NCI-H1048 (cell line): ENCODE measurements at regions not wholly inside any gene's neighbourhood (a gene's known extent, or its start where the extent isn't known, plus 50 kb on each side); places are given as distances from the start of the nearest gene placed in this dataset.
"Not testable (repeated sequence)": the region's sequence is repeated elsewhere in the genome, so short reads cannot be mapped to it uniquely, and the experiment has no call there.

Source experiments
- DNase-seq: peaks from one replicate; lab custom pipeline; 2025; lab: John Stamatoyannopoulos, UW

DNA sequence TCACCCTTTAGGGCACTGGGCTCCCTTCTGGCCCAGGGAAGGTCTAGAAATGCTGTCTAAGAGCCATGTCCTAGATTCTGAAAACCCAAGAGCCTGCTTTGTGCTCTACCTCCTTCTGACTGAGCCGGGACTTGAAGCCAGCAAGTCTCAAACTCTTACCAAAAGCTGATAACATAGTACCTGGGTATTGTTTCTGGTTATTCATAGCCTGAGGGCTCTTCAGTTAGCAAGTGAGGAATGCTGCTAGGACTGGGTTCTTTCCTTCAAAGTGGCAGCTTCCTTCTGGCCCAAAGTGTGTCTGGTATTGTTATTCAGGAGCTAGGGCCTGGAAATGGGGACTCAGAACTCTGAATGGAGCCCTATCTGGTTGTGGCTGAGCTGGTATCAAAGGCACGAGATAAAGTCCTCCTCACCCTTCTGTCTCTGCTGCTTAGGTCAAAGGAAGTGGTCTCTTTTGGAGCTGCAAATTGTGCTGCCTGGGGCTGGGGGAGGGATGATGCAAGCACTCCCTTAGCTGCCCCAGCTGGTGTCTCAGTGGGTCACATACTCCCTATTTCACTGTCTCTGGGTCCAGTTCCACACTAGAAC lies 696.0 kb upstream of the CCDC179 start:
- no peak for DNase-seq

- DNase-seq, result no peak
Observed at GRCh38 chr11:23563591-23563990, 703.3 kb upstream of the CCDC179 start.

DNA sequence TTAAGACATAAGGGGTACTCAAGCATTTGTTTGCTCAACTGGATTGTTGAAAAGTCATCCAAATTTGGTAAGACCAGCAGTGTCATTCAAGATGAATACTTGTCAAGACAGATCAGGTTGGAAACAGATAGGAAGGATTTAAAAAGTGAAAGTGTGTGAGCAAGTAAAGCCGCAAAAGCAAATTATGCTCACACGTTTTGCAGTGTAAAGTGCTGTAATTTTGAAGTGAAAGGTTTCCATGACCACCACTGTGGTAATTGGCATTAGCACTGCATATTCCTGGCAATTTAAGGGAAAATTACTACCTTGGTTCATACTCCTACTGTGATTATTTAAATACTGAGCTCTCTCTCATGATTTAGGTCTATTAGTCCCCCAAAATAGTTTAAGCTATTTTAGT lies 704.1 kb upstream of the CCDC179 start:
- DNase-seq, result no peak

- no peak for DNase-seq
Observed at GRCh38 chr11:23569134-23569533, 708.9 kb upstream of the CCDC179 start.

GRCh38 chr11:23569547-23569946 lies 709.3 kb upstream of the CCDC179 start:
- no peak for DNase-seq

- DNase-seq, result no peak
Observed at GRCh38 chr11:23570828-23571227, 710.6 kb upstream of the CCDC179 start.

DNA sequence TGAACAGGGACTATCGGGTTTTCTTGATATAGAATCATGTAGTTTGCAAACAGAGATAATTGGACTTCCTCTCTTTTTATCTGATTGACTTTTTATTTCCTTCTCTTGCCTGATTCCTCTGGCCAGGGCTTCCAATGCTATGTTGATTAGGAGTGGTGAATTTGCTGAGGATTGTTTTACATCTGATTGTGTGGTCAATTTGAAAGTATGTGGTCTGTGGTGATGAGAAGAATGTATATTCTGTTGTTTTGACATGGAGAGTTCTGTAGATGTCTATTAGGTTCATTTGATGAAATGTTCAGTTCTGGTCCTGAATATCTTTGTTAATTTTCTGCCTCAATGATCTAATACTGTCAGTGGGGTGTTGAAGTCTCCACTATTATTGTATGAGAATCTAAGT lies 713.2 kb upstream of the CCDC179 start:
- DNase-seq, result no peak

DNA sequence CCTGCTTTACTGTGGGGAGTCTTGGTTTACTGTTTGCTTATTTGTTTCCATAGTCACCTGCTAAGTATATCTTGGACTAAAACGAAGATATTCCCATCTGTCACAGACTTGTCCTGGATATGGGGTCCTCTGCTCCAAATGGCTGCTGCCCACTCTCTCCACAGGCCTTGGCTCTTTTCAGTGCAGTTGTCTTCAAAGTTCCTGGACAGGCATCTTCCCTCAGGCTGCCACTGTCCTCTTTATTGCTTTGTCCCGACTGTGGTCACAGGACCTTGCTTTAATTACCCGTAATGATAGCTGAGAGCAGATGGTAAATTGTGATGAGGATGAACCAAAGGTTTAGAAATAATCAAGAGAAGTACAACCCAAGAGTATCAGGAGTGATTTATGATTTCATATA lies 713.9 kb upstream of the CCDC179 start:
- no peak for DNase-seq

GRCh38 chr11:23577296-23577695 lies 717.0 kb upstream of the CCDC179 start:
- DNase-seq, result no peak

DNA sequence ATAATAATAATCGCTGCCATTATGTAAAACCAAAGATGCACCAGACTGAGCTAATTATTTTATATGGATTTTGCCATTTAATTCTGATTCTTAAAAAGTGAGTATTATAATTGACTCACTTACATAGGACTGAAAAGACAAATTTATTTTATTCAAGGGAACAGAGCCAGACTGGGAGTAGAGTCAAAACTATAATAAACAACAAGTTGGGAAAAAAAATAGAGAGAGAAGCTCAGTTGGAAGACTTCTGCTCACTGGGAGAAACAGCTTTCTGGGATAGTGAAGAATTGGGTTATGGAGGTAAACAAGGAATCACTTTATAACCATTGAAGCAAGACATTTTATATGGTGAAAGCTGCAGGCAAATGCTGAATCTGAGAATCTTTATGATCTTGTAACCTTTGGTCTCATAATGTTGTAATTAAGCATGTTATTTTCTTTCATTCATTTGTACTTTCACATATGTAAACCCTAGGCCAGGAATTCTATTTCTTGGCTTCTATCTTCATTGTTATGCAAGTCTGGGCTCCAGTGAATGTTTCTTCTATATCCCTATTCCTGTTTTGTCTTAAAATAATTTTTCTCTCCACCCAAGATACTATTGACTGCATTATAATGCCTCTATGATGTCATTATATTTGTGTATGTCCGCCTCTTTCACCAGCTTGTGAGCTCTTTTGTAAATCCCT lies 725.3 kb upstream of the CCDC179 start:
- no peak for DNase-seq

- DNase-seq, result no peak
Observed at GRCh38 chr11:23586173-23586572, 725.9 kb upstream of the CCDC179 start.

- no peak for DNase-seq
Observed at GRCh38 chr11:23590596-23591308, 730.5 kb upstream of the CCDC179 start.

DNA sequence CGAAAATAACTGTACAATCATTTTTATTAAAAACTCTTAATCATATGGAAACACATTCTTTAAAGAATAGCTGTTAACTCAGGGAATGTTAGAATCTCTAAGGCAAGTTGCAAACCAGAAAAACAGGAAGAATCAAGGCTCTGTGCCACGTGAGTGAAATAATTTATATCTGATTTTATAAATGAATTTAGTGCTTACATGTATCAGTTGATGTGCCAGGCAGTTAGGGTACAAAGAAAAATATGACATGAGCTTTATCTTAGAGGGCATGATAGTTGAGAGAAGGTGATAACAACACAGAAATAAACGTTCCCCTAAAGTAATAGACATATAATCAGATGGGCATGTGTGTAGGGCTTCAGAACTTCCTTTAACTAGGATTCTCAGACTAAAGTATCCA lies 734.5 kb upstream of the CCDC179 start:
- no peak for DNase-seq

- DNase-seq, result no peak
Observed at GRCh38 chr11:23604966-23605365, 744.7 kb upstream of the CCDC179 start.

GRCh38 chr11:23606191-23606590 lies 745.9 kb upstream of the CCDC179 start:
- DNase-seq, result no peak

DNA sequence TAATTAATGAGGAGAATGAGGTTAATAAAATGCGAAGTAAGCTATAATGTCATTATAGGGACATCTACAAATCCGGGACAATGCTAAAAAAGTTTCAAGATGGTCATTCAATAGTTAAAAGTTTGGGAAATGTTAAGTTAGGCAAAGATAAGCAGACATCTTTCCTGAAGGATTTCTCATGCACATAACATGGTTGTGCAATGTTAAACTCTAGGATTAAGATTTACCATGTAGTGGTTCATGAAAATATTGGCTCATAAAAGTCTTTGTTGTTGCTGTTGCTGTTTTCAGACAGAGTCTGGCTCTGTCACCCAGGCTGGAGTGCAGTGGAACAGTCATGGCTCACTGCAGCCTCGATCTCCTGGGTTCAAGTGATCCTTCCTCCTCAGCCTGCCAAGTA lies 751.5 kb upstream of the CCDC179 start:
- DNase-seq, result no peak

DNA sequence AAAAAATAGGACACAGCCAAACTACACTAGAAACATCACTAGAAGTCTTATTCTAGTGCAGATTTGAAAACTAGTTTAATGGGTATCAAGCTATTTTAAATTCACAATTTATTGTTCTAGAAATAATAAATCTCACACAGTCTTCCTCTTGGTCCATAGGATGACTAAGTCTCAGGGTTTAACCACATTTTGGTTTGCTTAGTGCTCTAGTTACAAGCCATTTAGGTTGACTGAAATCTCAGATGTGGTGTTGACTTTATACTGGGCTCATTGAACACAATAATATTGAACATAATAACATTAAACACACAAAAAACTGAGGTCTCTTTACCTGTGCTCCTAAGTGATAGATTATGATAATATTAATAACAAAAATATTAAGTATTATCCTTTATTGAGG lies 760.3 kb upstream of the CCDC179 start:
- no peak for DNase-seq

- DNase-seq, result no peak
Observed at GRCh38 chr11:23632293-23632692, 772.0 kb upstream of the CCDC179 start.

- peak; percentile 61 for DNase-seq
Observed at GRCh38 chr11:23644443-23644842, 784.2 kb upstream of the CCDC179 start.

DNA sequence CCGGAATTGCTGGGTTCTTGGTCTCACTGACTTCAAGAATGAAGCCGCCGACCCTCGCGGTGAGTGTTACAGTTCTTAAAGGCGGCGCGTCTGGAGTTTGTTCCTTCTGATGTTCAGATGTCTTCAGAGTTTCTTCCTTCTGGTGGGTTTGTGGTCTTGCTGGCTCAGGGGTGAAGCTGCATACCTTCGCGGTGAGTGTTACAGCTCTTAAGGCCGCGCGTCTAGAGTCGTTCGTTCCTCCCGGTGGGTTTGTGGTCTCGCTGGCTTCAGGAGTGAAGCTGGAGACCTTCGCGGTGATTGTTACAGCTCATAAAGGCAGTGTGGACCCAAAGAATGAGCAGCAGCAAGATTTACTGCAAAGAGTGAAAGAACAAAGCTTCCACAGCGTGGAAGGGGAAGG lies 792.1 kb upstream of the CCDC179 start:
- DNase-seq, result not testable (repeated sequence)

- no peak for DNase-seq
Observed at GRCh38 chr11:23653071-23653675, 792.9 kb upstream of the CCDC179 start.

GRCh38 chr11:23668324-23668723 lies 808.0 kb upstream of the CCDC179 start:
- no peak for DNase-seq

GRCh38 chr11:23673366-23673765 lies 813.1 kb upstream of the CCDC179 start:
- no peak for DNase-seq
